Brain microvascular endothelial cell (primary cell): ENCODE measurements at regions not wholly inside any gene's neighbourhood (a gene's known extent, or its start where the extent isn't known, plus 50 kb on each side); places are given as distances from the start of the nearest gene placed in this dataset.

ENCODE experiments used
- DNase-seq: peaks from one replicate; pipeline ENCODE4 v3.0.0-alpha.2; 2020
- H3K27ac ChIP-seq: fragments of 250-450 bp; sonication (Bioruptor Pico); 2 replicates; pipeline ENCODE4 v1.5.1; 2020; ENCODE audit warnings: mild to moderate bottlenecking, moderate library complexity
- H3K27me3 ChIP-seq: fragments of 250-450 bp; sonication (Bioruptor Pico); replicated peaks from 2 replicates; pipeline ENCODE4 v1.5.1; 2020; ENCODE audit warnings: mild to moderate bottlenecking
- H3K36me3 ChIP-seq: fragments of 250-450 bp; sonication (Bioruptor Pico); replicated peaks from 2 replicates; pipeline ENCODE4 v1.5.1; 2020; ENCODE audit warnings: mild to moderate bottlenecking
- H3K4me3 ChIP-seq: 2 replicates; pipeline ENCODE4 v1.5.1; 2011; ENCODE audit warnings: low read depth, mild to moderate bottlenecking, control low read depth, low read length, moderate library complexity
- in situ Hi-C: cut with HindIII; loops from 2 replicates; pipeline ENCODE4 v1.10.0; 2017; ENCODE audit warnings: low sequenced_read_pairs, low pct_ligation_motif_present
- TF ChIP-seq, protein P1 (sequence below): IDR thresholded peaks from 2 replicates; pipeline ENCODE4 v1.5.1; 2011; ENCODE audit warnings: low read depth, mild to moderate bottlenecking, moderate library complexity, low read length, control low read depth, inconsistent platforms; ENCODE audit errors: missing control alignments

DNA sequence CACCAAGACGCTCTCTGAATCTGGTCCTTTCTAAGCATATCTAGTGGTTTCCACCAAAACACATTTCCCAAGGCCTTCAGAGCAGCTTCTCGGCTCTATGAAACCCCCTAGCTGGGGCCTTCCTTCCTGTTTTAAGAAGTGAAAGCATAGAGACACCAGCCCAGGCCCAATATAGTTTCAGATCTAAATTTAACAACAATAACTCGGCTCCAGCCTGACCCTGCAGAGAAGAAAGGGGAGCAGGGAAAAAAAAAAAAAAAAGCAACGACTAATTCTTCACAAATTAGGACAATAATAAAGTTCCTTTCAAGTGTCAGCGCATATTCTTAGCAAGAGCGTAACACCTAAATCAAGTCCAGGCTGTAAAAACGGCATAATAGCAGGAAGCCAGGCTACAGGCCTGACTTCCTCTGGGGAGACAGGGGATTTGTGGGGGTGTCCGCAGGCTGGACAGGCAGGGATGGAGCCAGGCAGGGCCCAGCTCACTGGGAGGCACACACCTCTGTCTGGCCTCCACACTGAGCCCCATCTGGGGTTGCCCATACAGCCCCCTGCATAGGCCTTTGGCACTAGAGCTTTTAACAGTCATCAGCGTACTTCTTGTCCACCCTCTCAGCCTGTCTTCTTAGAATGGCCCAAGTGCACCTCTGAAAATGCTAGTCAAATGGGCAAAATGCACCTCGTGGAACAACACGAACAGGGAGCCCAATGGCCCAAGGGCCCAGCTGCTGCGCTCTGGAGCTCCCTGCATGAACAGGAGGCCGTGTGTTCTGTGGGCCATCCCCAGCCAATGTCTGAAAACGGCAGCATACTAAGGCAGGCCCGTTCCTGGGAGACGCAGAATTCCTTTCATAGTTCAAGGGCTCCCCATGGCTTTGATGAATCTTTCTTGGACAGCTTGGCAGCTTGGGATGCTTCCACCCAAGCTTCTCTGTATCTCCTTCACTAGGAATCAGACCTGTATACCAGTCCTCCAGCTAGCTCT lies 772.9 kb downstream of the MED13L start:
- Histone ChIP-seq H3K27me3 (no peaks in the 10 kb centered on the region), H3K4me3 (no peak overlapping the region), H3K27ac (no peak overlapping the region), H3K36me3 (no peaks in the 10 kb centered on the region)
- no peak for DNase-seq
- TF ChIP-seq, protein P1, sequence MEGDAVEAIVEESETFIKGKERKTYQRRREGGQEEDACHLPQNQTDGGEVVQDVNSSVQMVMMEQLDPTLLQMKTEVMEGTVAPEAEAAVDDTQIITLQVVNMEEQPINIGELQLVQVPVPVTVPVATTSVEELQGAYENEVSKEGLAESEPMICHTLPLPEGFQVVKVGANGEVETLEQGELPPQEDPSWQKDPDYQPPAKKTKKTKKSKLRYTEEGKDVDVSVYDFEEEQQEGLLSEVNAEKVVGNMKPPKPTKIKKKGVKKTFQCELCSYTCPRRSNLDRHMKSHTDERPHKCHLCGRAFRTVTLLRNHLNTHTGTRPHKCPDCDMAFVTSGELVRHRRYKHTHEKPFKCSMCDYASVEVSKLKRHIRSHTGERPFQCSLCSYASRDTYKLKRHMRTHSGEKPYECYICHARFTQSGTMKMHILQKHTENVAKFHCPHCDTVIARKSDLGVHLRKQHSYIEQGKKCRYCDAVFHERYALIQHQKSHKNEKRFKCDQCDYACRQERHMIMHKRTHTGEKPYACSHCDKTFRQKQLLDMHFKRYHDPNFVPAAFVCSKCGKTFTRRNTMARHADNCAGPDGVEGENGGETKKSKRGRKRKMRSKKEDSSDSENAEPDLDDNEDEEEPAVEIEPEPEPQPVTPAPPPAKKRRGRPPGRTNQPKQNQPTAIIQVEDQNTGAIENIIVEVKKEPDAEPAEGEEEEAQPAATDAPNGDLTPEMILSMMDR = no peak
- in situ Hi-C loops = no loop called here

DNA sequence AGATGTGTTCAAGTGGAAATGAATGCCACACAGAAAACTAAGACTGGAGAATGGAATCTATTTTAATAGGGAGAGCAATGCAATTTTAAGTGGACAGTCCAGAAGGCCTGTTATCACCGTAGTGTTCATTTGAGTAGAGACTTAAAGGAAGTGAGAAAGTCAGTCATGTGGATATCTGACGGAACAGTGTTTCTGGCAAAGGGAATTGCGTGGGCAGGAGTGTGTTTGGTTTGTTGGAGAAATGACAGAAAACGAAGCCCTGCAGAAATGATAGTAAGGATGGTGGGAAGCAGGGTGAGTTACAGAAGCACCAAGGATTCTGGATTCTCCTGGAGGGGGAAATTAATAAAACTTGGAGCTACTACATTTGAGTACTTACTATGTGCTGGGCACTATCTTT lies 776.6 kb downstream of the MED13L start:
- TF ChIP-seq, protein P1 = no peak
- DNase-seq = no peak
- H3K27me3 ChIP-seq = no peaks in the 10 kb centered on the region
- H3K36me3 ChIP-seq = no peaks in the 10 kb centered on the region
- H3K27ac ChIP-seq = no peak overlapping the region
- in situ Hi-C loops = no loop called here
- no peak overlapping the region for H3K4me3 ChIP-seq

- no peak for DNase-seq
- TF ChIP-seq, protein P1 = no peak
- H3K27me3 ChIP-seq = no peaks in the 10 kb centered on the region
- no peaks in the 10 kb centered on the region for H3K36me3 ChIP-seq
- H3K27ac ChIP-seq = no peak overlapping the region
- no peak overlapping the region for H3K4me3 ChIP-seq
- in situ Hi-C loops = no loop called here
Measured at GRCh38 chr12:115495300-115495699, 782.2 kb downstream of the MED13L start.

- H3K27me3 ChIP-seq = no peaks in the 10 kb centered on the region
- H3K4me3 ChIP-seq = no peak overlapping the region
- DNase-seq = no peak
- in situ Hi-C loops = no loop called here
- TF ChIP-seq, protein P1 = no peak
- no peak overlapping the region for H3K27ac ChIP-seq
- H3K36me3 ChIP-seq = no peaks in the 10 kb centered on the region
Measured at GRCh38 chr12:115492553-115492952, 784.9 kb downstream of the MED13L start.

- H3K4me3 ChIP-seq = no peak overlapping the region
- H3K36me3 ChIP-seq = no peaks in the 10 kb centered on the region
- no peak overlapping the region for H3K27ac ChIP-seq
- no peaks in the 10 kb centered on the region for H3K27me3 ChIP-seq
- in situ Hi-C loops = no loop called here
- TF ChIP-seq, protein P1 = no peak
- DNase-seq = no peak
Measured at GRCh38 chr12:115491511-115492250, 785.8 kb downstream of the MED13L start.
